Fibroblast of pulmonary artery (primary cell): ENCODE measurements at regions not wholly inside any gene's neighbourhood (a gene's known extent, or its start where the extent isn't known, plus 50 kb on each side); places are given as distances from the start of the nearest gene placed in this dataset.
A peak's percentile ranks its signal among the peaks of the same experiment; 100 is the strongest.

ENCODE experiments used
- DNase-seq: peaks from one replicate; pipeline ENCODE4 v3.0.0-alpha.2; 2010; ENCODE audit warnings: low read depth
- H3K4me3 ChIP-seq: replicated peaks from 2 replicates; pipeline ENCODE4 v1.5.1; 2011; ENCODE audit warnings: low read depth, mild to moderate bottlenecking, control low read depth, low read length, moderate library complexity
- TF ChIP-seq, protein P1 (sequence below): IDR thresholded peaks from 2 replicates; pipeline ENCODE4 v1.5.1; 2011; ENCODE audit warnings: mild to moderate bottlenecking, control low read depth, low read length, inconsistent platforms; ENCODE audit errors: missing control alignments

GRCh38 chr13:97116754-97117153, 105.4 kb upstream of the MBNL2 start:
- H3K4me3 ChIP-seq = no peak overlapping the region
- DNase-seq = peak; percentile 60

DNA sequence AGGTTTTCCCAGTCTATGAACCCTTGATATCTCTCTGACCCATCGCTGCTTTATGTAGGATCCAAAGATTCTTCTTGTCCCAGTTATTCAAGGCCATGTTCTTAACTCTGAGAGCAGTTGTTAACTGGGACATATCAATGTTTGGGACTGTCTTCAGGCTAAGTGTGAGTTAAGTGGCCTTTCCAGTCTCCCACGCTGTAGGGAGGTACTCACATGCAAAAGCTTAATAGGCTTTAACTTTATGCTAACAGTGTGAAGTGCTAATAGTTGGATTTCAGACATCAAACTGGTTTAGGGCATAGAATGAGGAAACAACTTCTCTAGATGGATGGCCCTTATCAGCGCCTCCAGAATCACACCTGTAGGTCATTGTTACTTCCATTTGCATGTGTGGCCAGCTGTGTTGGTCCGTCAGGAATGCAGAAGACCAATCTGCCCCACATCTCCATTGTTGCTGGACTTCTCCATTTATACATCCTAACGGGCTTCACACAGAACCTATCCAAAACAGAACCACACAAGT, 104.7 kb upstream of the MBNL2 start:
- no peak for DNase-seq
- TF ChIP-seq, protein P1, sequence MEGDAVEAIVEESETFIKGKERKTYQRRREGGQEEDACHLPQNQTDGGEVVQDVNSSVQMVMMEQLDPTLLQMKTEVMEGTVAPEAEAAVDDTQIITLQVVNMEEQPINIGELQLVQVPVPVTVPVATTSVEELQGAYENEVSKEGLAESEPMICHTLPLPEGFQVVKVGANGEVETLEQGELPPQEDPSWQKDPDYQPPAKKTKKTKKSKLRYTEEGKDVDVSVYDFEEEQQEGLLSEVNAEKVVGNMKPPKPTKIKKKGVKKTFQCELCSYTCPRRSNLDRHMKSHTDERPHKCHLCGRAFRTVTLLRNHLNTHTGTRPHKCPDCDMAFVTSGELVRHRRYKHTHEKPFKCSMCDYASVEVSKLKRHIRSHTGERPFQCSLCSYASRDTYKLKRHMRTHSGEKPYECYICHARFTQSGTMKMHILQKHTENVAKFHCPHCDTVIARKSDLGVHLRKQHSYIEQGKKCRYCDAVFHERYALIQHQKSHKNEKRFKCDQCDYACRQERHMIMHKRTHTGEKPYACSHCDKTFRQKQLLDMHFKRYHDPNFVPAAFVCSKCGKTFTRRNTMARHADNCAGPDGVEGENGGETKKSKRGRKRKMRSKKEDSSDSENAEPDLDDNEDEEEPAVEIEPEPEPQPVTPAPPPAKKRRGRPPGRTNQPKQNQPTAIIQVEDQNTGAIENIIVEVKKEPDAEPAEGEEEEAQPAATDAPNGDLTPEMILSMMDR = no peak
- no peak overlapping the region for H3K4me3 ChIP-seq

More at GRCh38 chr13:97116754-97117153, 105.4 kb upstream of the MBNL2 start:
- TF ChIP-seq, protein P1 = no peak

- no peak overlapping the region for H3K4me3 ChIP-seq
- TF ChIP-seq, protein P1 = no peak
- DNase-seq = no peak
These were observed 102.2 kb upstream of the MBNL2 start for GRCh38 chr13:97119943-97120342.

DNA sequence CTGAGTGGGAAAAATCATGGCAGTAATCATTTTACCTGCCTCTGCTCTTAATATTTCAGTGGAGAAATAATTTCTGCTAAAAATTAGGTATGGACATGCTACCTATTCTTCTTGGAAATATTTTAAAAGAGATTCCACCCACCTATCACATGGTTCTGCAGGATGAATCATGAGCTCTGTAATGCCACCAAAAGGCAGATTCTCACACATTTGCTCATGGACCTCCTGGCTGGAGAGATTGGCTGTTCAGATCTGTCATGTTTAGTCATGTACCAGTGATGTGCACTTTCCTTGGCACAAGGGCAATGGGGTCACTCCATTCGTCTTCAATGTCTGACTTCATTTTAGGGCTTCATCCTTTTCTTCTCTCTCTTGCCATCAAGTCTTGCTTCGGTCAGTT, 101.8 kb upstream of the MBNL2 start:
- TF ChIP-seq, protein P1 = no peak
- DNase-seq = no peak
- no peak overlapping the region for H3K4me3 ChIP-seq

GRCh38 chr13:97120976-97121375, 101.2 kb upstream of the MBNL2 start:
- DNase-seq = no peak
- H3K4me3 ChIP-seq = no peak overlapping the region
- TF ChIP-seq, protein P1 = no peak

- TF ChIP-seq, protein P1 = no peak
- peak; percentile 33 for DNase-seq
- H3K4me3 ChIP-seq = no peak overlapping the region
These were observed 100.2 kb upstream of the MBNL2 start for GRCh38 chr13:97121894-97122293.

DNA sequence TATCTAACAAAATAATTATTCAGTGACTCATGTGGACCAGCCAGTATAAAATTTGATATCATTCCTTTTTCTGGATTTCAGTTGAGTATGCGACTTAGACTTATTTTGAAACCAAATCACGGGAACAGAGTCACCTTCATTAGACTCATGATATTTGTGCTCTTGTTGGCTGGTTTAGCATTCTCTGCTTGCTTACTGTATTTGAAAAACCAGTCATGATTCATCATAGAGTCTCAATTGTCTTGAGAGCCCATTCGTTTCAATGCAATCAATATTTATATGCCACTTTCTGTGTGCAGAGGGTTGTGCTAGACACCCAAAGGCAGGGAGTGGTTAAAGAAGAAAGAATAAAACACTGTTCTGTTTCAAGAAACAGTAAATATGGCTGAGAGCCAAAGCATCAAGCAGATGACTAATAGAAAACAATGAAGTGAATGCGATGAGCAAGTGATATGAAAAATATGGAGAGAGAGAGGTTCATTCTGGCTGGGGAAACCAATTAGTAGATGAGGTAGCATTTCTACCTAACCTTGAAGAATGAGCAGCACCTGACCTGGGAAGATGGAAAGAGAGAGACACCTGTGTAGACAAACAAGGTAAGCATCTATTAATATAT, 99.6 kb upstream of the MBNL2 start:
- peak; percentile 77 for DNase-seq
- no peak overlapping the region for H3K4me3 ChIP-seq
- TF ChIP-seq, protein P1 = no peak
